ENCODE measurements at regions not wholly inside any gene's neighbourhood (a gene's known extent, or its start where the extent isn't known, plus 50 kb on each side); places are given as distances from the start of the nearest gene placed in this dataset.

GRCh38 chr3:115348412-115348811 lies 201.3 kb upstream of the ZBTB20 start:
- Histone ChIP-seq H3K36me3 (no peaks in the 10 kb centered on the region), H3K27me3 (no peaks in the 10 kb centered on the region), H3K27ac (no peak overlapping the region), H3K4me1 (no peaks in the 10 kb centered on the region), H3K4me3 (no peak overlapping the region), H3K9me3 (no peaks in the 10 kb centered on the region)
- TF ChIP-seq CTCF (IDR thresholded peaks at IDR 0.05) (no peak), EP300 (IDR thresholded peaks at IDR 0.05) (no peak), POLR2A (IDR thresholded peaks at IDR 0.05) (no peak), POLR2AphosphoS5 (IDR thresholded peaks at IDR 0.05) (no peak)
- 68 to 72% methylated on average over 3 of the region's 3 CpGs for WGBS, 2 donors (ENCODE audit: low coverage in 1 of 2)
- no peak for ATAC-seq

GRCh38 chr3:115348951-115349745 lies 202.1 kb upstream of the ZBTB20 start:
- no peak for TF ChIP-seq POLR2AphosphoS5 (IDR thresholded peaks at IDR 0.05)
- TF ChIP-seq CTCF (IDR thresholded peaks at IDR 0.05) = no peak
- TF ChIP-seq EP300 (IDR thresholded peaks at IDR 0.05) = no peak
- TF ChIP-seq POLR2A (IDR thresholded peaks at IDR 0.05) = no peak
- no peaks in the 10 kb centered on the region for H3K9me3 ChIP-seq
- H3K27ac ChIP-seq = no peak overlapping the region
- ATAC-seq = no peak
- no peaks in the 10 kb centered on the region for H3K27me3 ChIP-seq
- H3K4me3 ChIP-seq = no peak overlapping the region
- 88 to 90% methylated on average over 4 of the region's 4 CpGs for WGBS, 2 donors (ENCODE audit: low coverage in 1 of 2)
- H3K36me3 ChIP-seq = no peaks in the 10 kb centered on the region
- H3K4me1 ChIP-seq = no peaks in the 10 kb centered on the region

GRCh38 chr3:115350606-115351005 lies 203.5 kb upstream of the ZBTB20 start:
- Histone ChIP-seq H3K27me3 (no peaks in the 10 kb centered on the region), H3K9me3 (no peaks in the 10 kb centered on the region), H3K36me3 (no peaks in the 10 kb centered on the region), H3K27ac (no peak overlapping the region), H3K4me3 (no peak overlapping the region), H3K4me1 (no peaks in the 10 kb centered on the region)
- no peak for ATAC-seq
- no peak for TF ChIP-seq EP300 (IDR thresholded peaks at IDR 0.05)
- WGBS, 2 donors (ENCODE audit: low coverage in 1 of 2) = 71 to 75% methylated on average over 3 of the region's 3 CpGs

GRCh38 chr3:115351193-115351592 lies 204.1 kb upstream of the ZBTB20 start:
- Histone ChIP-seq H3K4me3 (no peak overlapping the region), H3K9me3 (no peaks in the 10 kb centered on the region), H3K36me3 (no peaks in the 10 kb centered on the region), H3K27ac (no peak overlapping the region), H3K4me1 (no peaks in the 10 kb centered on the region), H3K27me3 (no peaks in the 10 kb centered on the region)
- no peak for TF ChIP-seq EP300 (IDR thresholded peaks at IDR 0.05)
- no peak for TF ChIP-seq POLR2A (IDR thresholded peaks at IDR 0.05)
- no peak for TF ChIP-seq POLR2AphosphoS5 (IDR thresholded peaks at IDR 0.05)
- TF ChIP-seq CTCF (IDR thresholded peaks at IDR 0.05) = no peak
- WGBS, 2 donors (ENCODE audit: low coverage in 1 of 2) = 83 to 89% methylated on average over 4 of the region's 4 CpGs
- ATAC-seq = no peak

GRCh38 chr3:115354010-115354409 lies 206.9 kb upstream of the ZBTB20 start:
- Histone ChIP-seq H3K4me3 (no peak overlapping the region), H3K36me3 (no peaks in the 10 kb centered on the region), H3K4me1 (no peaks in the 10 kb centered on the region), H3K27ac (no peak overlapping the region), H3K27me3 (no peaks in the 10 kb centered on the region), H3K9me3 (no peaks in the 10 kb centered on the region)
- 84 to 89% methylated on average over 3 of the region's 3 CpGs for WGBS, 2 donors (ENCODE audit: low coverage in 1 of 2)
- ATAC-seq = no peak
- no peak for TF ChIP-seq EP300 (IDR thresholded peaks at IDR 0.05)
- no peak for TF ChIP-seq POLR2A (IDR thresholded peaks at IDR 0.05)
- no peak for TF ChIP-seq POLR2AphosphoS5 (IDR thresholded peaks at IDR 0.05)
- TF ChIP-seq CTCF (IDR thresholded peaks at IDR 0.05) = no peak
